H1 (cell line): ENCODE measurements at regions not wholly inside any gene's neighbourhood (a gene's known extent, or its start where the extent isn't known, plus 50 kb on each side); places are given as distances from the start of the nearest gene placed in this dataset.
"Not testable (repeated sequence)": the region's sequence is repeated elsewhere in the genome, so short reads cannot be mapped to it uniquely, and the experiment has no call there.

Experiments used
- EZH2 ChIP-seq: fragments of 200-600 bp; sonication (generic); IDR thresholded peaks from 2 replicates; pipeline ENCODE4 v1.7.1; 2012; ENCODE audit warnings: low read depth, mild to moderate bottlenecking, moderate library complexity, low read length, inconsistent platforms; ENCODE audit not compliant: severe bottlenecking
- POLR2A ChIP-seq, 2 experiments: IDR thresholded peaks; 1 replicate in 1 of 2; 2 replicates in 1 of 2; pipeline ENCODE4 v1.6.1; 2011; ENCODE audit warnings: low read depth in 2 of 2, low read length in 2 of 2, mild to moderate bottlenecking in 2 of 2; ENCODE audit errors: control extremely low read depth in 1 of 2
- RNF2 ChIP-seq: fragments of 200-900, 300-1000 bp; sonication (generic); IDR thresholded peaks from 2 replicates; pipeline ENCODE4 v1.7.1; 2016; ENCODE audit warnings: borderline replicate concordance, low read depth, mild to moderate bottlenecking, antibody characterized with exemption, low read length; ENCODE audit not compliant: poor library complexity, severe bottlenecking; ENCODE audit errors: missing control alignments
- SIN3A ChIP-seq, 2 experiments: IDR thresholded peaks in 1 of 2; conservative IDR thresholded peaks in 1 of 2; 2 replicates each; pipeline ENCODE4 v1.6.1; 2011 to 2012; ENCODE audit warnings: low read length in 2 of 2, improper control_type of control experiment in 1 of 2, low read depth in 1 of 2, mild to moderate bottlenecking in 1 of 2
- YY1 ChIP-seq: IDR thresholded peaks from 2 replicates; pipeline ENCODE4 v1.6.1; 2011; ENCODE audit warnings: low read depth, mild to moderate bottlenecking, low read length

GRCh38 chr9:67153501-67153900 lies 161.2 kb upstream of the SPATA31A3 start:
- not testable (repeated sequence) for TF ChIP-seq SIN3A (conservative IDR thresholded peaks at IDR 0.05 in 1 of 2, IDR thresholded peaks at IDR 0.05 in 1 of 2; ENCODE audit: low read depth in 1 of 2, low read length in 2 of 2); RNF2; POLR2A (IDR thresholded peaks at IDR 0.05; ENCODE audit: control extremely low read depth in 1 of 2, low read depth in 2 of 2, low read length in 2 of 2); YY1; EZH2
